NOMO-1 treated with DMSO at 0.1 percent for 48 hours (cell line): ENCODE measurements at regions not wholly inside any gene's neighbourhood (a gene's known extent, or its start where the extent isn't known, plus 50 kb on each side); places are given as distances from the start of the nearest gene placed in this dataset.

ENCODE experiments used
- DNase-seq: peaks from one replicate; lab custom pipeline; 2025; ENCODE audit not compliant: unreplicated experiment; lab: John Stamatoyannopoulos, UW

DNA sequence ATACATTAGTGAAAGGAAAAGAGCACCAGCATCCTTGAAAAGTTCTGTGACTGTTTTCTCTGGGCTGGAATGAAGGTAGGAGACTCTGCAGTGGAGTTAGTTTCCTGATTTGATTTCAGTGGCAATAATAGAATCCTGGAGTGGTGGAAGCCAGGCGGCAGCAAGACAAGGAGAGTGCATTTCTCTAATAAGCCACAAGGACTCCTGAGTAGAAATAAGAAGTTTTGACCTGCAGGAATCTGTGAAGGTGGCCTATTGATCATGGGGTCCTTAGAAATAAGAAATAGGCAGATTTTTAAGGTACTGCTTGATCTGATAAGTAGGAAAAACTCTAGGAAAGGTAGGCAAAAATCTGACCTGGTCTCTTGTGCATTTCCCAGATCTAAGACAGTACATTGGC is 68.4 kb upstream of the ELOVL5 start:
- DNase-seq = no peak

DNA sequence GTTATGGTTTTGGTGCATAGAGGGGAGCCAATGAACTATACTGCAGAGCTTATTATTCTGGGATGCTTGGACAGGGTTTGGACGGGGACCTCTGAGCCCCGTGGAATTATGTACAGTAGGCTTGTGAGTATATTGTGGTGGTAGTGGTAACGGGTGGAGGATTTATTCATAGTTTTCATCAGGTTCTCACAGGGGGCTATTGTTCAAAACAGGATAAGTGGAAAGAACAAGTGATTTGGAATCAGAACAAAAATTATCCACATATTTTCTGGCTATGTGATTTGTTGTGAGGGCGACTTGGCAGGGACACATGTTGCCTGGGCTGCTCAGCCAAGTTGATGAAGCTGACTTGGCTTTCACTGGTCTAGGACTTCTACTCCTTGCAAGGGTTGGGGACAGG is 64.6 kb upstream of the ELOVL5 start:
- no peak for DNase-seq

DNA sequence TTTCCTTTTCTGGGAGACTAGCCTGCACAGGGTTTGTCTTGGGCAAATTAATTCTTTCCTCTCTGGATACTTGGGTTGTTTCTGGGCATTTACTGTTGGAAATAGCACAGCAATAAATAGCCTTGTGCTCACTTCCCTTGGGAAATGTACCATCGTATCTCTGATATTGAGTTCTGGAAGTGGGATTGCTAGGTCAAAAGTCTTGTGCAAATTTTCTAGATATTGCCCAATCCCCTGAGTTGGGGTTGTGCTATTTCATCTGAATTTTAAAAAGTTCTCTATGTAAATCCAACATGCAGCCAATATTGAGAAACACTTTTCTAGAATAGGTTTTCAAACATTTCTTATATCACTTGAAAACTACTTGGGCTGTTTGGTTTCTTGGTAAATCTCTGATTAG is 64.0 kb upstream of the ELOVL5 start:
- DNase-seq = peak; percentile 15

DNA sequence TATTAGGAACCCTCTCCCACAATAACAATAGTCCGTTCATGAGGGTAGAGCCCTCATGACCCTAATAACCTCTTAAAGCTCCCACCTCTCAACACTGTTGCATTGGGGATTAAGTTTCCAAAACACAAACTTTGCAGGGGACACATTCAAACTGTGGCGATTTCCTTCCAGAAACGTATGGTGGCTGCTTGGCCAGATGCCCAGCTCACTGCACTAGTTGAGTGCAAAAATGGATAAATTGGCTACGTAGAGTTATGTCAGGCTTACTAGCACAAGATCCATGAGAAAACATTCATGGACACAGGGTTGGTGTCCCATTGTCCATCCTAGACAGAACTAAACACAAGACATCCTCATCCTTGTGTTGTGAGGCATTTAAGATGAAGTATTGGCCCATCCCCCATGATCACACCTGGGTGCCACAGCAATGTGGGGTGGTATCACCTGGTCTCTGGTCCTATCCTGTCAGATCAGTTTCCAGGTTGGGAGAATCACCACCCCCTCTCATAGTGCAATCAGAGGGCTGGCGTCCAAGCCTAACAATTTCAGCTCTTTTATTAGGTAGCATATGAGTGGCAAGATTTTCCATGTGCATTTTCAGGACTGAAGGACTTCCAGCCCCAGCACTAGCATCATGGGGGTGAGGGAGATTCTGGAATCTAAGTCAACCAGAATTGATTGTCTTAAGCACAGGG is 63.4 kb upstream of the ELOVL5 start:
- no peak for DNase-seq

DNA sequence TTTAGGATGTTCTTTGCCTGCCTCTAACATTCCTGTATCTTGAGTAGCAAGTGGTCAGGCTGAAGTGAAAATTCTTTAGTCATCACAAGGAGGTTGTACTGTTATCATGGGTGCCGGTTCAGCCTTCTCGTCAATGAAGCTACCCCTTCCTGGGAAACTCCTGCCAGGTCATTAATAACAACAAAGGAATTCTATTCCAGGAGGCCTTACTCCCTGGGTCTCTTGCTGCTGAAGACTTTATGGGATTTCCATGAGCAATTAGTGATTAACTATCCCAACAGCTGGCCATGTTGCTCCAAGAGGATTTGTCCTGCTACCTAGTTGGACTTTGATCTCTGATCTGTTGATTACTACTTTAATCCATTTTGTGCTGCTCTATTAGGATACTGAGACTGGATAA is 62.7 kb upstream of the ELOVL5 start:
- DNase-seq = no peak

DNA sequence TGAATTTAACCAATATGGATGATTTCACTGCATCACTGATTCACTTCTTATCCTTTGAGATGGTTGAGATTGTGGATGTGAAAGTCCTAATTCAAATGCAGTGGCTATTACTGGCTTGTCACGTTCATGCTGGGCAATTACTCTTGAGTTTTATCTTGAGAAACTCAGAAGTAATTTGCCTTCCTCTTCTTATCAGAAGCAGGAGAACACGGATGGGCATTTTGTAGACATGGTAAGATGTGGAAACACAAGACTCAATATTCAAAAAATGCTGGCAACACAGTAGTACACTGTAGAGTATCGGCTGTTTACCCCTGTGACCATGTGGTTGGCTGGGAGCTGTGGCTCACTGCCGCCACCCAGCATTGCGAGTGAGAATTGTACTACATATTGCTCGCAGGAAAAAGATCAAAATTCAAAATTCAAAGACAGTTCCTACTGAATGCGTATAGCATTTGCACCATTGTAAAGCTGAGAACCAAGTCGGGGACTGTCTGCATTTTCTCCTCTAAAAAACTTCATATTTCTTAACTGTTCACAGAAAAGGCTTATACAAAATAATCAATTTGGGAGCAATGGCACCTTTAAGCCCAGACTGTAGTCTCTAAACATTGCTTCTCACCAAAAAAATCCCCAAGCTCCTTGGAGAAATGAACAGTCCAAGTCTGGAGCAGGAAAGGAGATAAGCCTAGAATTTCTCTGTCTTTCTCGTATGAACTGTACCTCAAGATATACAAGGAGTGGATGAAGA is 61.9 kb upstream of the ELOVL5 start:
- peak; percentile 56 for DNase-seq

DNA sequence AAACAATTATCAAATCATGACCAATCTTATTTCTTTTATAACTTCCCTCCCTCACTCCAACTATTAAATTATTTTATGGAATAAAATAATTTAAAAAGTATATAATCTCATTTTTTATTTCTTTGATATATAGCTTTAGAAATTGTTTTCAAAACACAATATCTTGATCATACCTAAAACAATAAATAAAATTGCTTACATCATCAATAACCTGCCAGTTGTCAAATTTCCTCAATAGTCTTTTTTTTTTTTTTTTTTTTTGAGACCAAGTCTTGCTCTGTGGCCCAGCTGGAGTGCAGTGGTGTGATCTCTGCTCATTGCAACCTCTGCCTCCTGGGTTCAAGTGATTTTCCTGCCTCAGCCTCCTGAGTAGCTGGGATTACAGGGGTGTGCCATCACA is 60.1 kb upstream of the ELOVL5 start:
- no peak for DNase-seq

DNA sequence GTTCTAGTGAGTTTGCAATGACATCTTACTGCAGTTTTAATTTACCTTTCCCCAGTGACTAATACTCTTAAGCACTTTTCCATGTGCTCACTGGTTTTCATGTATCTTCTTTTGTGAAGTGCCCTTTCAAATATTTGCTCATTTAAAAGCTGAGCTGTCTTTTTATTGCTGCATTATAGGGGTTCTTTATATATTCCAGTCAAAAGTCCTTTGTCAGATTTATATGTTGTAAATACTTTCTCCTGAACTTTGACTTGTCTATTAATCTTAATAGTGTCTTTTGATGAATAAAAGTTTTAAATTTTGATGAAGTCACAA is 50.2 kb upstream of the ELOVL5 start:
- no peak for DNase-seq

DNA sequence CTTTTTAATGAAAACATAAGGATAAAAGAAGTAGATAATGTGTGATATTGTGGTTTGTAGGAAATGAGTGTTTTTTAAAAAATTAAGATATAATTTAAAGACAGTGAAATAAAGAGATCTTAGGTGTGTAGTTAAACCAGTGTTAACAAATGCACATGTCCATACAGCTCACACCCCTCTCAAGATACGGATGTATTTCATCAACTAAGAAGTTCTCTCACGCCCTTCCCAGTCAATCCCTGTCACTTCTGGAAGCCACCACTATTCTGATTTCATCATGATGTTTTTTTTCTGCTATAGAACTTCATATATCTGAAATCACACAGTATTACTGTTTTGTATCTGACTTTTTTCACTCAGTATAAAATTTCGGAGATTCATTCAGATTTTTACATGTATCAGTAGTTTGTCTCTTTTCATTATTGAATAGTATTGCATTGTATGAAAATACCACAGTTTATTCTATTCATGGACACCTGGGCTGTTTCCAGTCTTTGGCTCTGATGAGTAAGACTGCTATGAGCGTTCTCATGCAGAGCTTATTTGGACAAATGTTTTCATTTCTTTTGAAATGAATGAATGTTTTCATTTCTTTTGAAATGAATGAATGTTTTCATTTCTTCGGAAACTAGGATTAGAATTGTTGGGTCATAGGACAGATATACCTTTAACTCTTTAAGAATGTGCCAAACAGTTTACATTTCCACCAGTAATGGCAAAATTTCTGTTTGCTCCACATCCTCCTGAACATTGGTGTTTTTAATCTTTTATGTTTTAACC is 49.7 kb upstream of the ELOVL5 start:
- DNase-seq = no peak
